ENCODE measurements at regions not wholly inside any gene's neighbourhood (a gene's known extent, or its start where the extent isn't known, plus 50 kb on each side); places are given as distances from the start of the nearest gene placed in this dataset.

GRCh38 chr6:134848076-134848475 is 101.8 kb downstream of the ALDH8A1 start:
- H3K27me3 ChIP-seq: no peaks in the 10 kb centered on the region
- intact Hi-C loops (cut with DNase I): no loop called here
- WGBS, 4 donors: 80 to 85% (median 84%) methylated on average over 6 of the region's 6 CpGs
- H3K36me3 ChIP-seq (replicated peaks in 1 of 2): no peaks in the 10 kb centered on the region
- no peak for DNase-seq
- no peaks in the 10 kb centered on the region for H3K9me3 ChIP-seq (replicated peaks in 1 of 3)
- H3K4me3 ChIP-seq: no peak overlapping the region
- no peak overlapping the region for H3K27ac ChIP-seq
- no peak for TF ChIP-seq POLR2A (IDR thresholded peaks at IDR 0.05)
- no peak for TF ChIP-seq CTCF (IDR thresholded peaks at IDR 0.05)
- peaks cover 0 to 2% of the 10 kb centered on the region in 2 donors for H3K4me1 ChIP-seq (replicated peaks in 1 of 2)

DNA sequence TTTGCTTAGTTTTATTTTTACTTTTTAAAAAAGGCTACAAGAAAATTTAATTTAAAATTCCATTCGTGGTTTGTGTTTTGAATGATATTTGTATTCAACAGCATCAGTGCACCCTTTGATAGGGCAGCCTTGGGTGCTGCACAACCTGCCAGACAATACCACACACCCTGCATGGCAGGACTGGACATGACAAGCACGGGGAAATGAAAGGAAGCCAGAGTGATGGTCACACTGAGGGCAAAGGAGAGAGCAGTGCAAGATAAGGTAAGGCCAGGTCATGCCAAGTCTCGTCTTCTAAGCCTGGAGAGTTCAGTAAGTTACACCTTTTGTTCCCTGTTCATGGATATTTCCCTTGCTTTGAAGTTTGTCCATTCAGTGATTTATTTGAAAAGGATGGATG is 103.0 kb downstream of the ALDH8A1 start:
- Histone ChIP-seq H3K4me3 (no peak overlapping the region), H3K4me1 (replicated peaks in 1 of 2) (no peaks in the 10 kb centered on the region), H3K36me3 (replicated peaks in 1 of 2) (no peaks in the 10 kb centered on the region), H3K27me3 (no peaks in the 10 kb centered on the region), H3K27ac (no peak overlapping the region), H3K9me3 (replicated peaks in 1 of 3) (no peaks in the 10 kb centered on the region)
- no peak for TF ChIP-seq CTCF (IDR thresholded peaks at IDR 0.05)
- no peak for TF ChIP-seq POLR2A (IDR thresholded peaks at IDR 0.05)
- WGBS, 4 donors: 60 to 72% (median 68%) methylated on average over 3 of the region's 3 CpGs
- DNase-seq: no peak
- intact Hi-C loops (cut with DNase I): no loop called here

DNA sequence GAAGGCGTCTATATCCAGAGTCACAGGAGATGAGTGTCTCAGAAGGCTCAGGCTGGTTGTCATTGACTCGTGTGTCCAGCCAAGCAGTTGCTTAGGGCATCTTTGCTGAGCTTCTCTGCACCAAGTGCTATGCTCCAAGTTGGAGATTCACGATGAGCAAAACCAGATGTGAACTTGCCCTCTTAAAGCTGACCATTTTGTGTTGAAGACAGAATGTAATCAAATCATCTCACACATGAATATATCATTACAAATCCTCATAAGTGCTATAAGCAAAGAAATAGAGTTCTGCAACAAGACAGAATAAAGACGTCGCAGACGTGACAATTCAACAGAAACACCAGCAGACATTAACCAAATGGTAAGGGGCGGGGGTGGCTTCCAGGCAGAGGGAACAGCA is 103.9 kb downstream of the ALDH8A1 start:
- TF ChIP-seq POLR2A (IDR thresholded peaks at IDR 0.05) (no peak), CTCF (IDR thresholded peaks at IDR 0.05) (no peak)
- no peak overlapping the region for H3K27ac ChIP-seq
- H3K9me3 ChIP-seq (replicated peaks in 1 of 3): no peaks in the 10 kb centered on the region
- intact Hi-C loops (cut with DNase I): no loop called here
- 84 to 95% (median 86%) methylated on average over 6 to 7 of the region's 7 CpGs for WGBS, 4 donors
- H3K4me1 ChIP-seq (replicated peaks in 1 of 2): no peaks in the 10 kb centered on the region
- no peaks in the 10 kb centered on the region for H3K27me3 ChIP-seq
- H3K4me3 ChIP-seq: no peak overlapping the region
- DNase-seq: no peak
- H3K36me3 ChIP-seq (replicated peaks in 1 of 2): no peaks in the 10 kb centered on the region

GRCh38 chr6:134844120-134844519 is 105.8 kb downstream of the ALDH8A1 start:
- no peak for DNase-seq
- Histone ChIP-seq H3K9me3 (replicated peaks in 1 of 3) (no peaks in the 10 kb centered on the region), H3K4me1 (replicated peaks in 1 of 2) (no peaks in the 10 kb centered on the region), H3K4me3 (no peak overlapping the region), H3K36me3 (replicated peaks in 1 of 2) (no peaks in the 10 kb centered on the region), H3K27ac (no peak overlapping the region), H3K27me3 (no peaks in the 10 kb centered on the region)
- intact Hi-C loops (cut with DNase I): no loop called here
- TF ChIP-seq POLR2A (IDR thresholded peaks at IDR 0.05) (no peak), CTCF (IDR thresholded peaks at IDR 0.05) (no peak)
- 86 to 100% (median 97%) methylated on average over 1 to 2 of the region's 2 CpGs for WGBS, 4 donors

All from adrenal gland (tissue), 9 donors.